Breast epithelium (tissue), 3 donors: ENCODE measurements at regions not wholly inside any gene's neighbourhood (a gene's known extent, or its start where the extent isn't known, plus 50 kb on each side); places are given as distances from the start of the nearest gene placed in this dataset.

Experiments used
- POLR2AphosphoS5 ChIP-seq, 3 donors: sonication (generic); formaldehyde crosslinking; IDR thresholded peaks; one replicate each; pipeline ENCODE4 v1.6.1; 2017; ENCODE audit warnings: antibody characterized with exemption in 3 of 3
- TF ChIP-seq, protein P1 (sequence below), 3 donors: fragments of 450-650 bp; IDR thresholded peaks; one replicate each; pipeline ENCODE4 v1.5.1; 2016 to 2017; ENCODE audit warnings: antibody characterized with exemption in 3 of 3, mild to moderate bottlenecking in 3 of 3, moderate library complexity in 3 of 3

DNA sequence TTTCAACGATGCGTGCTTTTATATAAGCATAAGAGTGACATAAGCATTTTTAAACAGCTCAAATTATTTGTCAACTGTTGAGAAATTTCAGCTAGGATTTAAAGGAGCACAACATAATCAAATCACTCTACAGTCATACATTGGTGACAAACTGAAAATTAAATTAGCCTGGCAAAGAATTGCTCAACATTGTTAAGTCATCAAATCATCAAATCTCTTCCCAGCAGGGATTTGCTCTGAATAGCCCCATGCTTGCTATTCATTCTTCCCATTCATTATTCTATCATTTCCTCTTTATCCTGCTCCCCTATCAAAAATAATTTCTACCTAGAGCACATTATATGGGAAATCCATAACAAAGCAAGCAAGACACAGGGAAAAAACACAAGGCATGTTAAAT is 198.7 kb upstream of the LUZP2 start:
- TF ChIP-seq, protein P1, sequence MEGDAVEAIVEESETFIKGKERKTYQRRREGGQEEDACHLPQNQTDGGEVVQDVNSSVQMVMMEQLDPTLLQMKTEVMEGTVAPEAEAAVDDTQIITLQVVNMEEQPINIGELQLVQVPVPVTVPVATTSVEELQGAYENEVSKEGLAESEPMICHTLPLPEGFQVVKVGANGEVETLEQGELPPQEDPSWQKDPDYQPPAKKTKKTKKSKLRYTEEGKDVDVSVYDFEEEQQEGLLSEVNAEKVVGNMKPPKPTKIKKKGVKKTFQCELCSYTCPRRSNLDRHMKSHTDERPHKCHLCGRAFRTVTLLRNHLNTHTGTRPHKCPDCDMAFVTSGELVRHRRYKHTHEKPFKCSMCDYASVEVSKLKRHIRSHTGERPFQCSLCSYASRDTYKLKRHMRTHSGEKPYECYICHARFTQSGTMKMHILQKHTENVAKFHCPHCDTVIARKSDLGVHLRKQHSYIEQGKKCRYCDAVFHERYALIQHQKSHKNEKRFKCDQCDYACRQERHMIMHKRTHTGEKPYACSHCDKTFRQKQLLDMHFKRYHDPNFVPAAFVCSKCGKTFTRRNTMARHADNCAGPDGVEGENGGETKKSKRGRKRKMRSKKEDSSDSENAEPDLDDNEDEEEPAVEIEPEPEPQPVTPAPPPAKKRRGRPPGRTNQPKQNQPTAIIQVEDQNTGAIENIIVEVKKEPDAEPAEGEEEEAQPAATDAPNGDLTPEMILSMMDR (IDR thresholded peaks at IDR 0.05) = no peak
- TF ChIP-seq POLR2AphosphoS5 (IDR thresholded peaks at IDR 0.05) = no peak
